ENCODE measurements at regions not wholly inside any gene's neighbourhood (a gene's known extent, or its start where the extent isn't known, plus 50 kb on each side); places are given as distances from the start of the nearest gene placed in this dataset. TPM values are rescaled to one million over a fixed set of nuclear protein-coding genes. Genes with fewer than 3 reads are reported as not detected.

GRCh38 chrX:9414416-9414815 lies 50.4 kb upstream of the TBL1X start (continued):
- TF ChIP-seq, protein P1, sequence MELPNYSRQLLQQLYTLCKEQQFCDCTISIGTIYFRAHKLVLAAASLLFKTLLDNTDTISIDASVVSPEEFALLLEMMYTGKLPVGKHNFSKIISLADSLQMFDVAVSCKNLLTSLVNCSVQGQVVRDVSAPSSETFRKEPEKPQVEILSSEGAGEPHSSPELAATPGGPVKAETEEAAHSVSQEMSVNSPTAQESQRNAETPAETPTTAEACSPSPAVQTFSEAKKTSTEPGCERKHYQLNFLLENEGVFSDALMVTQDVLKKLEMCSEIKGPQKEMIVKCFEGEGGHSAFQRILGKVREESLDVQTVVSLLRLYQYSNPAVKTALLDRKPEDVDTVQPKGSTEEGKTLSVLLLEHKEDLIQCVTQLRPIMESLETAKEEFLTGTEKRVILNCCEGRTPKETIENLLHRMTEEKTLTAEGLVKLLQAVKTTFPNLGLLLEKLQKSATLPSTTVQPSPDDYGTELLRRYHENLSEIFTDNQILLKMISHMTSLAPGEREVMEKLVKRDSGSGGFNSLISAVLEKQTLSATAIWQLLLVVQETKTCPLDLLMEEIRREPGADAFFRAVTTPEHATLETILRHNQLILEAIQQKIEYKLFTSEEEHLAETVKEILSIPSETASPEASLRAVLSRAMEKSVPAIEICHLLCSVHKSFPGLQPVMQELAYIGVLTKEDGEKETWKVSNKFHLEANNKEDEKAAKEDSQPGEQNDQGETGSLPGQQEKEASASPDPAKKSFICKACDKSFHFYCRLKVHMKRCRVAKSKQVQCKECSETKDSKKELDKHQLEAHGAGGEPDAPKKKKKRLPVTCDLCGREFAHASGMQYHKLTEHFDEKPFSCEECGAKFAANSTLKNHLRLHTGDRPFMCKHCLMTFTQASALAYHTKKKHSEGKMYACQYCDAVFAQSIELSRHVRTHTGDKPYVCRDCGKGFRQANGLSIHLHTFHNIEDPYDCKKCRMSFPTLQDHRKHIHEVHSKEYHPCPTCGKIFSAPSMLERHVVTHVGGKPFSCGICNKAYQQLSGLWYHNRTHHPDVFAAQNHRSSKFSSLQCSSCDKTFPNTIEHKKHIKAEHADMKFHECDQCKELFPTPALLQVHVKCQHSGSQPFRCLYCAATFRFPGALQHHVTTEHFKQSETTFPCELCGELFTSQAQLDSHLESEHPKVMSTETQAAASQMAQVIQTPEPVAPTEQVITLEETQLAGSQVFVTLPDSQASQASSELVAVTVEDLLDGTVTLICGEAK (IDR thresholded peaks at IDR 0.05; ENCODE audit: borderline replicate concordance) = no peak
- TF ChIP-seq RUNX3 (IDR thresholded peaks at IDR 0.05; ENCODE audit: low read length) = no peak
- no peak for TF ChIP-seq ZBED1 (IDR thresholded peaks at IDR 0.05; ENCODE audit: borderline replicate concordance)
- TF ChIP-seq SMC3 (IDR thresholded peaks at IDR 0.05; ENCODE audit: borderline replicate concordance, low read length) = no peak
- no peak for TF ChIP-seq JUNB (IDR thresholded peaks at IDR 0.05)
- no peak for TF ChIP-seq NFXL1 (IDR thresholded peaks at IDR 0.05; ENCODE audit: borderline replicate concordance)
- no peak for TF ChIP-seq BCL3 (IDR thresholded peaks at IDR 0.05; ENCODE audit: borderline replicate concordance, insufficient read depth, low read depth, low read length, poor library complexity, severe bottlenecking)
- no peak for TF ChIP-seq ZNF274 (IDR thresholded peaks at IDR 0.05; ENCODE audit: insufficient read depth, insufficient read length)
- TF ChIP-seq FOXK2 (IDR thresholded peaks at IDR 0.05) = no peak
- TF ChIP-seq SREBF1 (IDR thresholded peaks at IDR 0.05; ENCODE audit: low read length) = no peak
- no peak for TF ChIP-seq NBN (IDR thresholded peaks at IDR 0.05)
- no peak for TF ChIP-seq RELA (IDR thresholded peaks at IDR 0.05; ENCODE audit: borderline replicate concordance, partially characterized antibody)
- no peak for TF ChIP-seq GATAD2B (conservative IDR thresholded peaks at IDR 0.05; ENCODE audit: low read depth)

Small RNA genes lying in the stretch of these regions (small RNA-seq; reads per million reads assigned to genes)
- gene AC119618.1 (not detected), gene RNA5SP499 (not detected)

Data from GM12878 (cell line).